GM12873 (cell line): ENCODE measurements at regions not wholly inside any gene's neighbourhood (a gene's known extent, or its start where the extent isn't known, plus 50 kb on each side); places are given as distances from the start of the nearest gene placed in this dataset.

Experiments
- TF ChIP-seq, protein P1 (sequence below): IDR thresholded peaks from 2 replicates; pipeline ENCODE4 v1.5.1; 2012; ENCODE audit warnings: low read depth, mild to moderate bottlenecking, moderate library complexity, low read length, control low read depth; ENCODE audit not compliant: insufficient read depth; ENCODE audit errors: missing control alignments

DNA sequence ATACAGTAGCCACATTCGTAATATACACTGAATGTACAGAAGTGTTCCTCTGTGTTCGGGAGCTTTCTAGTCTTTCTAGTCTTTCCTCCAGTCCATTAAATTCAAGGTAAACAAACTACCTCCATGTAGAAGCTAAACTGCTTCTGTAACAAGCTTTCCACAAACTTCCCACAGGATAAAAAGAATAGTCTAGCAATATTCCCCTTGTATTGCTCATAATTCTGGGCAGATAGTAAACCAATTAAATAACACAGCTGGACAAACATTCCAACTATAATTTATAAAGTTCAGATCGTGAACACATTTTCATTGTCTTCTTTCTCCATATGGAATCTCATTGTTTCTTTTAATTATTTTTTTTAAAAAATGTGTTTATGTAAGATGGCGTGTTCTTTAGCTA is 307.2 kb downstream of the AEBP2 start:
- TF ChIP-seq, protein P1, sequence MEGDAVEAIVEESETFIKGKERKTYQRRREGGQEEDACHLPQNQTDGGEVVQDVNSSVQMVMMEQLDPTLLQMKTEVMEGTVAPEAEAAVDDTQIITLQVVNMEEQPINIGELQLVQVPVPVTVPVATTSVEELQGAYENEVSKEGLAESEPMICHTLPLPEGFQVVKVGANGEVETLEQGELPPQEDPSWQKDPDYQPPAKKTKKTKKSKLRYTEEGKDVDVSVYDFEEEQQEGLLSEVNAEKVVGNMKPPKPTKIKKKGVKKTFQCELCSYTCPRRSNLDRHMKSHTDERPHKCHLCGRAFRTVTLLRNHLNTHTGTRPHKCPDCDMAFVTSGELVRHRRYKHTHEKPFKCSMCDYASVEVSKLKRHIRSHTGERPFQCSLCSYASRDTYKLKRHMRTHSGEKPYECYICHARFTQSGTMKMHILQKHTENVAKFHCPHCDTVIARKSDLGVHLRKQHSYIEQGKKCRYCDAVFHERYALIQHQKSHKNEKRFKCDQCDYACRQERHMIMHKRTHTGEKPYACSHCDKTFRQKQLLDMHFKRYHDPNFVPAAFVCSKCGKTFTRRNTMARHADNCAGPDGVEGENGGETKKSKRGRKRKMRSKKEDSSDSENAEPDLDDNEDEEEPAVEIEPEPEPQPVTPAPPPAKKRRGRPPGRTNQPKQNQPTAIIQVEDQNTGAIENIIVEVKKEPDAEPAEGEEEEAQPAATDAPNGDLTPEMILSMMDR: no peak

DNA sequence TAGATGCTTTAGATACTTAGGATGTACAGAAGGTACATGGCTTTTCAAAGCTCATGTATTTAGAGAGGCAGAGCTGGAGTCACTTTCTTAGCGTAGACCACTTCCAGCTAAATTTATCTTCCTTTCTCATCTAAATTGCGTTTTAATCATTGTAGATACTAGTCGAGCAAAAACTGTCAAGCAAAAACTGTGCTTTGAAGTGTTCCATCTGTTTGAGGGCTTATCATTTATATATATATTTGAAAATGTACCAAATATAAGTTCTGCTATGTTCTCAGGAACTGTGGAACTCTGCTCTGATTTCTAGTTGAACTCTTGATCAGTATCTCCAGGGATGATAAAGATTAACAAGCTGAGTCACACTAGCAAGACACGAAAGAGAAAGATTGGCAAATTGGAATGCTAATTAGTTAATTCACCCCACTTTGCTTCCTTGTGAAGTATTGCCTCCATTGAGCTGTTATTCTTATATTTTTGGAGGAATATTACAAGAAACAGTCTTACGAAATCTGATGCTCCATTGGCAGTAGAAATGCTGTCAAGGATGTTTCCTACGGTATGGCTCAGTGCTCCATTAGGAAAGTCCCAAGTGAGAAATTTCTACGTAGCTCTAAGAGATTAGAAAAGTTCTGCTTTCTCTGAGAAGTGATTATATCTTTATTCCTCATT is 310.7 kb downstream of the AEBP2 start:
- TF ChIP-seq, protein P1: no peak

DNA sequence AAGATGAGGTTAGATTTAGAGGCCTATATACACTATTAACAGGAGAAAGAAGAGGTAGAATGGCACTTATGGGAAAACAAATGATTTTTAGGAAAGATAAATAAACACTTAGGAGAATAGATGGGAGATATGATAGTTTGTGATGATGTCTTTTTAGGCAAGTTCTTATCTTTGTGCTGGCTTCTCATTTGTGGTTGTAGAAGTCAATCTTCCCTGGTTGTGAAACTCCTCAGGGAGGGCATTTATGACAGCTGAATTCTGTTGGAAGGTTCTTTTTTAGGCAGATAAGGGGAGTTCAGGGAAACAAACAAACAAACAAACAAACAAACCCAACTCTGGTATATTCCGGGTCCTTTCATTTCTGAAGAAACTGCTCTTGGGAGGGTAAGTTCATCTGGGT is 311.8 kb downstream of the AEBP2 start:
- TF ChIP-seq, protein P1: no peak

DNA sequence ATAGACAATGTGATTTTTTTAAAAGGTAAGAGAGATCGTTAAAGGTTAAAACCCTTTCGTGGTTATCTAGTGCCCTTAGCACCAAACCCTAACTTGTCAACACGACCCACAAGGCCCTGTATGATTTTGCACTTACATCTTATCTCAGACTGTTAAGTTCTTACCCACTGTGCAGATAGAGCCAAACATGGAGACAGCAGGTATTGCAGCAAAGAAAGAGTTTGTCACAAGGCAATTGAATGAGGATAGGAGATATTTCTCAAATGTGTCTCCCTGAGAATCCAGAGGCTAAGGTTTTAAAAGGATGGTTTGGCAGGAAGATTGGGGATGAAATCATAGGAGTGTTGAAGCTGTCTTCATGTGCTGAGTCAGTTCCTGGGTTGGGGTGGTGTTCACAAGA is 313.4 kb downstream of the AEBP2 start:
- TF ChIP-seq, protein P1: no peak

DNA sequence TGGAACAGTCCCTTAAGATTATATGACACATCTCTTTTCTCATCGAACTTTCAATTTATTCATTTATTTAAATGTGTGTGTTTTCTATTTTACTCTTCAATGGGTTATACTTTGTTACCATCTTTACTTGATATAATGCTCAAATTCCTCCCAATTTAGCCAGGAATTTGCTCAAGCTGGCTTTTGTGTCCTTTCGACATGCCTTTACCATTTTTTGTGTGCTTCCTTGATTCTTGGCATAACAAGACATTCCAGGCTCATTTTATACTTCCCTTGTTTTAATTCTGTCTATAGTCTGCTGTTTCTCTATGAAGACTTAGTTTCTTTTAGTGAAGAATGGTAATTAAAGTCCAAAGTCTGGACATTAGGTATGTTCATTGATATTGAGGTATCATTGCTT is 315.8 kb downstream of the AEBP2 start:
- TF ChIP-seq, protein P1: no peak

DNA sequence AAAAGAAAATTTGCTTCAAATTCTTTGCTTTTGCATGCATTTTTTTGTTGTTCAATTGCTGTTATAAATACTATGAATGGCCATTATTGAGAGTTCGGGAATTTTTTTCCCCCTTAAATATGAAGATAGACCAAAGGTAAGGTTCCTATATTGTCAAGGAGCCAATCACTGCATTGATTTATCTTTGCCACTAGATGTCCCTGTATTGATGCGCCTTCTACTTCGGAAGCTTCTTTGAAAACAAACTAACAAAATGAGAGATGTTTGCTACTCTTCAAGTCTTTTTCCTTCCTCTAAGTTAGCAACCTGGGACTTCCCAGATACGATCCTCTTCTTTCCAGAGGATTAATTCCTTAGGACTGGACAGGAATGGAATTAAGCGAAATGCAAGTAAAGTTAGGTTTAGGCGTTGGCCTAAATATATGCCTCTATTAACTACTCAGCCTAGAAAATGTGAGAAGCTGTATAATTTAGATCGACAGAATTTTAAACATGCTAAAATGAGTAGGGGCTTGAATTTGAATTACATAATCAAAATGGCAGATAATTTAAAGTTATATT is 318.1 kb downstream of the AEBP2 start:
- TF ChIP-seq, protein P1: peak; percentile 59

DNA sequence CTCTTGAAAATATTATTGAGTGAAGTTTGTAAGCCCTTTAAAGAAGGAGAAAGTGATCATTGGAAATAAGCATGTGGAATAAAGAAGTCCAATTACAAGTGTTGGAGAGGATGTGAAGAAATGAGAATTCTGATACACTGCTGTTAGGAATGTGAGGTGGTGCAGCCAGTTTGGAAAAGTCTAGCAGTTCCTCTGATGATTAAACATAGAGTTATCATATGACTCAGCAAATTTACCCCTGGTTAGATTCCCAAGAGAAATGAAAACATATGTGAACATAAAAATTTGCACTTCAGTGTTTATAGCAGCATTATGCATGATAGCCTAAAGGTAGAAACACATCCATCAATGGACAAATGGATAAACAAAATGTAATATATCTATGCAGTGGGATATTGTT is 319.9 kb downstream of the AEBP2 start:
- TF ChIP-seq, protein P1: no peak
